ENCODE measurements at regions not wholly inside any gene's neighbourhood (a gene's known extent, or its start where the extent isn't known, plus 50 kb on each side); places are given as distances from the start of the nearest gene placed in this dataset.
"Not testable (repeated sequence)": the region's sequence is repeated elsewhere in the genome, so short reads cannot be mapped to it uniquely, and the experiment has no call there.

- no peak for DNase-seq
Observed at GRCh38 chr18:10319914-10320600, 134.4 kb upstream of the APCDD1 start.

GRCh38 chr18:10320791-10321190 lies 133.6 kb upstream of the APCDD1 start:
- DNase-seq: no peak

GRCh38 chr18:10321576-10321975 lies 132.9 kb upstream of the APCDD1 start:
- no peak for DNase-seq

- no peak for DNase-seq
Observed at GRCh38 chr18:10322004-10322403, 132.4 kb upstream of the APCDD1 start.

- DNase-seq: no peak
Observed at GRCh38 chr18:10322435-10322834, 132.0 kb upstream of the APCDD1 start.

- DNase-seq: no peak
Observed at GRCh38 chr18:10329101-10329500, 125.3 kb upstream of the APCDD1 start.

- no peak for DNase-seq
Observed at GRCh38 chr18:10330428-10330827, 124.0 kb upstream of the APCDD1 start.

GRCh38 chr18:10332452-10332851 lies 122.0 kb upstream of the APCDD1 start:
- DNase-seq: no peak

GRCh38 chr18:10336749-10337350 lies 117.6 kb upstream of the APCDD1 start:
- DNase-seq: no peak

- no peak for DNase-seq
Observed at GRCh38 chr18:10340821-10341220, 113.6 kb upstream of the APCDD1 start.

GRCh38 chr18:10343778-10344177 lies 110.7 kb upstream of the APCDD1 start:
- no peak for DNase-seq

GRCh38 chr18:10346749-10347415 lies 107.6 kb upstream of the APCDD1 start:
- DNase-seq: no peak

GRCh38 chr18:10349561-10349960 lies 104.9 kb upstream of the APCDD1 start:
- DNase-seq: no peak

- DNase-seq: no peak
Observed at GRCh38 chr18:10350661-10351060, 103.8 kb upstream of the APCDD1 start.

- DNase-seq: no peak
Observed at GRCh38 chr18:10351219-10351818, 103.1 kb upstream of the APCDD1 start.

GRCh38 chr18:10351858-10352257 lies 102.6 kb upstream of the APCDD1 start:
- no peak for DNase-seq

- no peak for DNase-seq
Observed at GRCh38 chr18:10352671-10353070, 101.8 kb upstream of the APCDD1 start.

- no peak for DNase-seq
Observed at GRCh38 chr18:10353791-10354190, 100.6 kb upstream of the APCDD1 start.

- DNase-seq: no peak
Observed at GRCh38 chr18:10354241-10354811, 100.1 kb upstream of the APCDD1 start.

- DNase-seq: no peak
Observed at GRCh38 chr18:10354890-10355289, 99.5 kb upstream of the APCDD1 start.

GRCh38 chr18:10356999-10357398 lies 97.4 kb upstream of the APCDD1 start:
- DNase-seq: not testable (repeated sequence)

- no peak for DNase-seq
Observed at GRCh38 chr18:10361660-10362059, 92.8 kb upstream of the APCDD1 start.

- no peak for DNase-seq
Observed at GRCh38 chr18:10365021-10365500, 89.4 kb upstream of the APCDD1 start.

All from SW 1271 (cell line).